Neural cell (in vitro differentiated cells): ENCODE measurements at regions not wholly inside any gene's neighbourhood (a gene's known extent, or its start where the extent isn't known, plus 50 kb on each side); places are given as distances from the start of the nearest gene placed in this dataset.

Experiments used
- H2AFZ ChIP-seq: fragments of 200-600, 300-800 bp; sonication (generic), shearing (Covaris generic); 2 replicates; pipeline ENCODE4 v1.6.0; 2014; ENCODE audit warnings: low read depth, mild to moderate bottlenecking, antibody characterized with exemption, low read length, moderate library complexity
- H3F3A ChIP-seq: fragments of 200-600 bp; shearing (Covaris generic); 2 replicates; pipeline ENCODE4 v1.6.1; 2016; ENCODE audit warnings: mild to moderate bottlenecking, moderate library complexity, mixed read lengths, antibody characterized with exemption, low read length; ENCODE audit not compliant: insufficient read depth, poor library complexity, severe bottlenecking
- H3K27ac ChIP-seq: fragments of 200-600, 300-800 bp; sonication (generic), shearing (Covaris generic); 2 replicates; pipeline ENCODE4 v1.5.1; 2014; ENCODE audit warnings: mild to moderate bottlenecking, low read length, moderate library complexity
- H3K27me3 ChIP-seq: fragments of 300-800, 200-600 bp; sonication (generic), shearing (Covaris generic); 2 replicates; pipeline ENCODE4 v1.6.0; 2014; ENCODE audit warnings: mild to moderate bottlenecking, low read depth, low read length, moderate library complexity; ENCODE audit not compliant: insufficient read depth
- H3K36me3 ChIP-seq: fragments of 300-800, 200-600 bp; sonication (generic), shearing (Covaris generic); 2 replicates; pipeline ENCODE4 v1.5.1; 2014; ENCODE audit warnings: mild to moderate bottlenecking, antibody characterized with exemption, low read length, moderate library complexity; ENCODE audit not compliant: insufficient read depth
- H3K4me2 ChIP-seq: fragments of 300-800, 200-600 bp; sonication (generic), shearing (Covaris generic); 2 replicates; pipeline ENCODE4 v1.6.0; 2014; ENCODE audit warnings: mild to moderate bottlenecking, low read length
- H3K4me3 ChIP-seq: fragments of 300-800, 200-600 bp; sonication (generic), shearing (Covaris generic); 2 replicates; pipeline ENCODE4 v1.5.1; 2014; ENCODE audit warnings: mild to moderate bottlenecking, low read length, moderate library complexity
- H3K79me2 ChIP-seq: fragments of 200-600 bp; shearing (Covaris generic); replicated peaks from 2 replicates; pipeline ENCODE4 v1.6.0; 2014; ENCODE audit warnings: mild to moderate bottlenecking, low read length, moderate library complexity; ENCODE audit not compliant: insufficient read depth
- H3K9ac ChIP-seq: fragments of 300-800, 200-600 bp; sonication (generic), shearing (Covaris generic); 2 replicates; pipeline ENCODE4 v1.6.1; 2016; ENCODE audit warnings: mild to moderate bottlenecking, low read length, mixed read lengths
- H3K9me2 ChIP-seq: fragments of 200-600 bp; shearing (Covaris generic); 2 replicates; pipeline ENCODE4 v1.6.1; 2016; ENCODE audit warnings: mild to moderate bottlenecking, low read length, mixed read lengths; ENCODE audit not compliant: insufficient read depth
- H3K9me3 ChIP-seq: fragments of 200-600, 300-800 bp; sonication (generic), shearing (Covaris generic); 2 replicates; pipeline ENCODE4 v1.6.1; 2016; ENCODE audit warnings: mild to moderate bottlenecking, mixed run types, low read length, moderate library complexity, mixed read lengths
- H4K20me1 ChIP-seq: fragments of 200-600 bp; shearing (Covaris generic); 2 replicates; pipeline ENCODE4 v1.6.1; 2016; ENCODE audit warnings: mild to moderate bottlenecking, mixed run types; ENCODE audit not compliant: insufficient read depth
- CTCF ChIP-seq: fragments of 450-650 bp; IDR thresholded peaks from 2 replicates; pipeline ENCODE4 v1.5.1; 2014; ENCODE audit warnings: antibody characterized with exemption, mild to moderate bottlenecking, moderate library complexity; ENCODE audit not compliant: poor library complexity, severe bottlenecking
- EP300 ChIP-seq: fragments of 450-650 bp; conservative IDR thresholded peaks from 2 replicates; pipeline ENCODE4 v1.6.1; 2014; ENCODE audit warnings: antibody characterized with exemption, mild to moderate bottlenecking, moderate library complexity; ENCODE audit not compliant: poor library complexity, severe bottlenecking
- EZH2 ChIP-seq: fragments of 200-600, 300-800 bp; shearing (Covaris generic), sonication (generic); IDR thresholded peaks from 2 replicates; pipeline ENCODE4 v1.6.1; 2014; ENCODE audit warnings: antibody characterized with exemption, low read length, borderline replicate concordance, mild to moderate bottlenecking; ENCODE audit not compliant: insufficient read depth, poor library complexity, severe bottlenecking
- MXI1 ChIP-seq: fragments of 450-650 bp; conservative IDR thresholded peaks from 2 replicates; pipeline ENCODE4 v1.6.1; 2014; ENCODE audit warnings: antibody characterized with exemption, mild to moderate bottlenecking; ENCODE audit not compliant: poor library complexity, severe bottlenecking
- POLR2AphosphoS5 ChIP-seq: IDR thresholded peaks from 2 replicates; pipeline ENCODE4 v1.6.1; 2012
- RAD21 ChIP-seq: fragments of 450-650 bp; conservative IDR thresholded peaks from 2 replicates; pipeline ENCODE4 v1.6.1; 2014; ENCODE audit warnings: antibody characterized with exemption, mild to moderate bottlenecking, moderate library complexity
- REST ChIP-seq: IDR thresholded peaks from 2 replicates; pipeline ENCODE4 v1.6.1; 2012; ENCODE audit warnings: borderline replicate concordance
- SMC3 ChIP-seq: fragments of 450-650 bp; conservative IDR thresholded peaks from 2 replicates; pipeline ENCODE4 v1.6.1; 2014; ENCODE audit warnings: antibody characterized with exemption, mild to moderate bottlenecking, moderate library complexity; ENCODE audit not compliant: poor library complexity
- TAF1 ChIP-seq: IDR thresholded peaks from 2 replicates; pipeline ENCODE4 v1.6.1; 2012; ENCODE audit warnings: low read depth

- H3K9me2 ChIP-seq = no peaks in the 10 kb centered on the region
- H3K27ac ChIP-seq = no peak overlapping the region
- no peak overlapping the region for H3K9ac ChIP-seq
- H4K20me1 ChIP-seq = no peaks in the 10 kb centered on the region
- H3K79me2 ChIP-seq = no peaks in the 10 kb centered on the region
- H3K4me3 ChIP-seq = no peak overlapping the region
- H3K27me3 ChIP-seq = no peaks in the 10 kb centered on the region
- no peaks in the 10 kb centered on the region for H3F3A ChIP-seq
- H3K9me3 ChIP-seq = no peaks in the 10 kb centered on the region
- H3K4me2 ChIP-seq = no peak overlapping the region
- H3K36me3 ChIP-seq = no peaks in the 10 kb centered on the region
- TF ChIP-seq MXI1 = no peak
- TF ChIP-seq RAD21 = no peak
- no peak for TF ChIP-seq CTCF
- TF ChIP-seq REST = no peak
- no peak overlapping the region for H2AFZ ChIP-seq
These were observed 354.2 kb downstream of the CXCL12 start for GRCh38 chr10:44030738-44031137.

GRCh38 chr10:44030132-44030531 lies 354.8 kb downstream of the CXCL12 start:
- H3K4me2 ChIP-seq = no peak overlapping the region
- no peak overlapping the region for H3K27ac ChIP-seq
- no peaks in the 10 kb centered on the region for H3K9me3 ChIP-seq
- H3K79me2 ChIP-seq = no peaks in the 10 kb centered on the region
- H2AFZ ChIP-seq = no peak overlapping the region
- no peak overlapping the region for H3K4me3 ChIP-seq
- TF ChIP-seq SMC3 = no peak
- no peak for TF ChIP-seq POLR2AphosphoS5
- no peak for TF ChIP-seq EZH2
- no peak for TF ChIP-seq REST
- TF ChIP-seq CTCF = no peak
- no peak for TF ChIP-seq MXI1
- TF ChIP-seq TAF1 = no peak
- no peak for TF ChIP-seq RAD21
- no peak for TF ChIP-seq EP300
- H4K20me1 ChIP-seq = no peaks in the 10 kb centered on the region
- H3K9ac ChIP-seq = no peak overlapping the region
- H3K27me3 ChIP-seq = no peaks in the 10 kb centered on the region
- no peaks in the 10 kb centered on the region for H3F3A ChIP-seq
- no peaks in the 10 kb centered on the region for H3K36me3 ChIP-seq
- H3K9me2 ChIP-seq = no peaks in the 10 kb centered on the region
